NCI-H524 (cell line): ENCODE measurements at regions not wholly inside any gene's neighbourhood (a gene's known extent, or its start where the extent isn't known, plus 50 kb on each side); places are given as distances from the start of the nearest gene placed in this dataset.
"Not testable (repeated sequence)": the region's sequence is repeated elsewhere in the genome, so short reads cannot be mapped to it uniquely, and the experiment has no call there.

Experiments
- DNase-seq, 2 experiments: peaks; one replicate each; lab custom pipeline; 2025; lab: John Stamatoyannopoulos, UW

DNA sequence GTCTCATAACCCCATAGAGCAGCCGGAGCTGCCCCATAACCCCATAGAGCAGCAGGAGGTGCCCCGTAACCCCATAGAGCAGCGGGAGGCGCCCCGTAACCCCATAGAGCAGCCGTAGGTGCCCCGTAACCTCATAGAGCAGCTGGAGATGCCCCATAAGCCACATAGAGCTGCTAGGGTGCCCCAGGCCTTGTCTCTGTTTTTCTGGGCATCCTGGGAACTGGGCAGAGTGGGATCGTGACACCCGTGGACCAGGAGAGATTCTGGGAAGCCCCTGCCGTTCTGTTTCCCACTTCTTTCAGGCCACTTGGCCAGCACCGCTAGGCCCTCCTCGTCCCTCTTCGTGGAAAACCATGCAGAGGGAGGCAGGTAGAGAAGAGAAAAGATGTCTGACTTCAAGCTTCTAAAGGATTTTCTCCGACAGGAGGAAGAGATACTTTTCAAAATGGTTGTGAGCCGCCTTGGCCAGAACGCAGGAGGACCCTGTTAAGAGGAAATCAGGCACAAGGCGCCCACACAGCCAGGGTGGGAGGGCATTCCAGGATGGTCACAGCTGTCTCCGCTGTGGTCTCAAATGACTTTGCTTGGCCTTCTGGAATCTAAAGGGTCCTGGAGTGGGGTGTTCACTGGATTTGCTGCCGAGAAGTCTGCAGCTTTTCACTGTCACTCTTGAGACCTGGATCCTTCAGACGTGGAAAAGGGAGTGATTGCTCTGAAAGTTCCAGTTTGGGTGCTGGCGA lies 171.8 kb downstream of the NPIPB11 start:
- DNase-seq = not testable (repeated sequence)

GRCh38 chr16:29233705-29234404 lies 172.7 kb downstream of the NPIPB11 start:
- not testable (repeated sequence) for DNase-seq

DNA sequence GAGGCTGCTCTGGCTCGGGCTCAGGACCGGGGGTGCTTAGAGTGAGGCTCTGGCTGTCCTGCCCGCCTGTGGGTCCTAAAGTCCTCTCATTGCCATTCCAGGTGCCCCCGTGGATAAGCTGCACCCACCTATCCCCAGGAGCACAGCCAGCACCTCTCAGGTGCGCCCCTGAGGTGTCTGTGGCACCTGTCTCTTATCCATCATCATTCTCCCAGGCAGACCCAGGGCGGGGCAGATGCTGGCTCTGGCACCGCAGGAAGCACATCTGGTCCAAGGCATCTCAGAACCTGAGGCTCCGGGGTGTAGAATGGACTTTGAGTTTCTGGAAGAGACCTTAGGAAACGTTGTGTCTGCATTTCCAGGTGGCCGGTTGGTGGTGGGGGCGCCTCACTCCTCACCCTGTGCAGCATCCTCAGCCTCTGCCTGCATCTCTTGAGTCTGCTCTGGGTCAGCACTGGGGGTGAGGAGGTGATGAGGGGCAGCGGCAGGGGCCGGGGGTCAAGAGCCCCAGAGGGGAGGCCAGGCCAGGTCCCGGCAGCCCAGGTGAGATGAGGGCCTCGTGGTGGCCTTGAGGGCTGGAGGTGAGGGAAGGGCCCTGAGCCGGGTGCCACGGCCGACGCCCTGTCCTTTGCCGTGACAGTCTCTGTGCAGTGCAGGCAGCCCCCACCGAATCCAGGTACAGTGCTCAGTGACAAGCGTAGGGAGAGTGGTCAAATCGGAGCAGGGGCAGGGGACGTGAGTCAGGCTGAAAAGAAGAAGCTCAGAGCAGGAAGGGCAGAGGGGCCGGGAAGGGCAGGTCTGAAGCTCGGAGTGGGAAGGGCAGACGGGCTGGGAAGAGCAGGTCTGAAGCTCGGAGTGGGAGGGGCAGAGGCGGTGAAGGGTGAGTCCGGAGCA lies 173.5 kb downstream of the NPIPB11 start:
- DNase-seq = no peak

GRCh38 chr16:29232160-29232705 lies 174.3 kb downstream of the NPIPB11 start:
- not testable (repeated sequence) for DNase-seq

GRCh38 chr16:29231244-29231643 lies 175.3 kb downstream of the NPIPB11 start:
- no peak for DNase-seq

DNA sequence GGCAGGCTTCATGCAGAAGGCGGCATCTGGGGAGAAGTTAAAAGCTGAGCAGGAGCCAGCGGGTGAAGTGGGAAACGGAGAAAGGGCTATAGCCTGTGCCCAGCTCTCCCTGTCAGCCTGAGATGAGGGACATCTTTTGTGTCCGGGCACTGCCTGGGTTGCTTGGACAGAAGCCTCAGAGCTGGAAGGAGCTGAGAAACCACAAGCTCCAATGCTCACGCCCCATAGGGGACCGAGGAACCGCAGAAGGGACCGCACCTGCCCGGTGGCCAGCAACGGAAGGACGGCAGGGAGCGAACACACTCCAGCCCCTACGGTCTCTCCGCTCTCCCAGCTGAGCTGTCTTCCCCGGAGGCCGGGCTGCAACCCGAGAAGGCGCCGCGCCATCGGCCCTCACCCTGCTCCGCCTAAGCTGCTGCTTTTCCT lies 175.8 kb downstream of the NPIPB11 start:
- DNase-seq = no peak

DNA sequence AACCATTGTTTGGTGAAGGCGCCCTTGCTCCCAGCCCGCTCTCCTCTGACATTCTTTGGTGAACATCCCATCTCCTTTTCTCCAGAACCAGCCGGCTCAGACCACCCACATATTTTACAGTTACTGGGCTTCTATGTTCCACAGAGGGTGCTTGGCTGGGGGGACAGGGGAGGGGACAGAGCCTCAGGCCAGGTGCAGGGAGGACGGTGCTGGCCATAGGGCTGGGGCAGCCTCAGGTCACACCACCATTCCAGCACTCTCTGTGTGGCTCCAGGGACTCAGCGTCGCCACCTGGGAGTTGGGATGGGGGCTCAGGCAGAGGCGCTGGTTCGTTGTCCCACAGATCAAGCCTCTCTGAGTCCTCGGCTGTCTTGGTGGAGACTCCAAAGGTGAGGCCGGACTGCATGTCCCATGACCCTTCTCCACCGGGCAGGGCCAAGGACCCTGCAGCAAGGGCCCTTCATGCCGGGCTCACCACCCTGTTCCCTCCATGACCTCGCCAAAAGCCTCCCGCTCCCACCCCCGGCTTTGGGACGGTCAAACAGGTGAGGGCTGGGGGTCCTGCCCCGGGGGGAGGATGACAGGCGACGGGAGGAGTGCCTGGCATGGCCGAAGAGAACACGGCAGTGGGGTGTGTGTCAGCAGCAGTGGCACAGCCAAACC lies 176.4 kb downstream of the NPIPB11 start:
- DNase-seq = not testable (repeated sequence)

DNA sequence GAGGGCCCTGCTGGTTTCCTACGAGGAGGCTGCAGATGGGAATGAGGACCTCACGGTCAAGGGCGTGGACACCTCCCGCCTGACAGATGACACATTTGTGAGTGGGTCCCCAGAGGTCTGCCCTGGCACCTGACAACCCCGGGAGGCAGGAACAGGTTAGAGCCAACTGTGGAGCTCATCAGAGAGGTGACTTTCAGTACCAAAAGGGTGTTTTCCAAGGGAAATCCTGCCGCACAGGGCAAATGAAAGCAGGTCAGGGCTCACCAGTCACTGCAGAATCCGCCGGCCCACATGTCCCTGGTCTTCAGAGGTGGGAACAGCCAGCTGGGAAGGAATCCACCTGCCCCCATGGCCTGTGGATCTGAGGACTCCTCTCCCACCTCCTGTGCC lies 176.9 kb downstream of the NPIPB11 start:
- DNase-seq = not testable (repeated sequence)

GRCh38 chr16:29228664-29229611 lies 177.6 kb downstream of the NPIPB11 start:
- DNase-seq = not testable (repeated sequence)

DNA sequence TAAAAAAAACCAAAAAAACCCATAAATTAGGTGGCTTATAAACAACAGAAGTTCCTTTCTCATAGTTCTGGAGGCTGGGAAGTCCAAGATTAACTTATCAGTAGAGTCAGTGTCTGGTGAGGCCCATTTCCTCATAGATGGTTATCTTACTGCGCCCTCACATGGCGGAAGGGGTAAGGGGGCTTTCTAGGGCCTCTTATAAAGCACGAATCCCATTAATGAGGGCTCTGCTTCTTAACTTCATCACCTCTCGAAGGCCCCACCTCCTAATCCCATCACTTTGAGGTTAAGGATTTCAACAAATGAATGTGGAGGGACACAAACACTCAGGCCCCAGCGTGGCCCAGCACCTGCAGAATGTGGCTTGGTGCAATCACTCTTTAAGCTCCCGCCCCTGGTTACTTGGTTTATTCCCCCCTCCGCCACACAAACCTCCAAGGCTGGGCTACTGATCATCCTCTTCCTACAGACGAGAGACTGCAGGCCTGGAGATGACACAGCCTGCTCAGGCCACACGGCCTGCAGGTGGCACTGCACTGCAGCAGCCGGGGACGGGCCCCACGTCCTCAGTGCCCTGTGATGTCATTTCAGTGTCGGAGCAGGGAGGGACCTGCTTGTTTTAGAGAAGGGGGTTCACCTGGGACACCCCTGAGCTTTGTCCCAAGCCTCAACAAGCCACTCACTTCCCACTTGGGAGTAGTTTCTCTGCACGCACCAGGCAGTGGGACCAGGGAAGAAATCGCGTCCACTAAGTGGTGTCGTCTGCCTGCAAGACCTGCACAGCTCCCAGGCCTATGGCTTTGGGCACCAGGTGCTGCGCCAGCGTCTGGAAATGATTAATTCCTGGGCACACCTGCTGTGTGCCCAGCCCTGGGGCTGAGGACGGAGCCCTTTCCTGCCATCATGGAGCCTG lies 178.5 kb downstream of the NPIPB11 start:
- DNase-seq = peak; percentile 78 to 82

GRCh38 chr16:29226782-29227181 lies 179.7 kb downstream of the NPIPB11 start:
- no peak for DNase-seq

DNA sequence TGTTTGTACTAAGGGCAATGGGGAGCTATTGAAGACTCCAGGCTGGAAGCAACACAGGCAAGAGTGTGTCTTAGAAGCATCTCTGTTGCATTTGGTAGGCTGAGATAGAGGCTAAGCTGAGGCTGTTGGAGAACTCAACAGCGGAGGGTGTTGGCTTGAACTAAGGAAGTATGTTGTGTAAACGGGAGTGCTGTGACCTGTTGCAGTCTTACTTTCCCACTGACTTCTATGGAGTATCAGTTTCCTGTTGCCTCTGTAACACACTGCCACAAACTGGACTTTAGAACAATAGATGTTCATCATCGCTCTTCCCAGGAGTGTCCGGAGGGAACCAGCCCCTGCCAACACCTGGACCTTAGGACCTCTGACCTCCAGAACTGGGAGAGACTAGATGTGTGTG lies 181.8 kb downstream of the NPIPB11 start:
- not testable (repeated sequence) for DNase-seq

DNA sequence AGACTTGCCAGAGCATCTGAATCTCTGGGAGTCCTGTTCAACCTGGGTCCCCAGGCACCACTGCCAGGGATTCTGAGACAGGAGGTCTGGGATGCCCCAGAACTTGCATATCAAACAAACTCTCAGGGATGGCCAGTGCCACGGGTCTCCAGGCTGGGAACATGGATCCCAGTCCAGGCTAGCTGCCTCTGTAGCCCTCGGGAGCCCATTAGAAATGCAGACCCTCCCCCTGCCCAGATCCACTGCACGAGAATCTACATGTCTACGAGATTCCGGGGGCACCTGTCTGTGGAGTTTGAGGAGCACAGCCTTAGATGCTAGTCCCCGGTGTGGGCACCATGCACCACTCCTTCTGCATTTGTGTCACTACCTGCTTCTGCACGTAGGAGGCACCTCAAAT lies 183.9 kb downstream of the NPIPB11 start:
- DNase-seq = not testable (repeated sequence)

DNA sequence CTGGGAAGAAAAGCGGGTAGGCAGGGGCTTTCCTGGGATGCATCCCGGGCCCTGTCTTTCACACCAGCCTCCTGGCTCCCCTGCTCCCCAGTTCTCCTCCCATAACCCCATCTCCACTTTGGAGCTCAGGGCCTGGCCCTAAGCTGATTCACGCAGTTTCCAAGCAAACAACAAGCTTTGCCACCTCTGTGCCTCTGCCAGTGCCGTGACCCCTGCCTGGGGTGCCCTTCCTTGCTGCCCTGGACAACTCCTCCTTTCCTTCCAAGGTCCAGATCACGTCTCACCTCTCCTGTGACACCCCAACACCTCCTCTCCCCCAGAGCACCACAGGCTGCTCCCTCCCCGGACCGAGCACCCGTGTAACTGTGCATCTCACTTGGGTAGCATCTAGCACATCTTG lies 184.5 kb downstream of the NPIPB11 start:
- DNase-seq = not testable (repeated sequence)

- DNase-seq = not testable (repeated sequence)
Measured at GRCh38 chr16:29221281-29221955, 185.1 kb downstream of the NPIPB11 start.

- not testable (repeated sequence) for DNase-seq
Measured at GRCh38 chr16:29220647-29221191, 185.8 kb downstream of the NPIPB11 start.

DNA sequence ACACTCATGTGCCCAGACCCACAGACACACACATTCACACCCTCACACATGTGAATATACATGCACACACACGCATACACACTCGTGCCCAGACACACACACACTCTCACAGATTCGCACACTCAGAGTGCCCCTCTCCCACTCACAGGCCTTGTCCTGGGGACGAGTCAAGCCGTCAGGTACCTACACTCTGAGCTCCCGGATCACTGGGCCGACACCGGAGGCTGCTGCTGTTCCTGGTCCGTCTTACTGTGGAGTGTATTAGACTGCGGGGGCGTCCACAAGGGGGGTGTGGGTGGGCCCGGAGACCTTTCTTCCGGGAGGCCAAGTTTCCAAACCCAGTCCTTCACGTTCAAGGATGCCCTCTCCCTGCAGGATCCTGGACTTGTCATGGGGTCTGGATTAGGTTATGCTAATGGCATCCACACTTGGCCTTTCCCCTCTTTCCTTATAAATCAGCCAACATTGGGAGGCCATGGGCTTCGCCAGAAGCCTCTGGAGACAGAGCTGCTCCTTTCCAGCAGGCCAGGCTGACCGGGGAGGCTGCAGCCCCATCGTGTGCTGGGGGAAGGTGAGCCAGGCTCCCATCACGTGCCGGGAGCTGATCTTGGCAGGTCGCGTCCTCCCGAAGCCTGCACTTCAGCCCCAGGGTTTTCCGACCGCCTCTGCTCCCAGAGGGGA lies 186.4 kb downstream of the NPIPB11 start:
- DNase-seq = not testable (repeated sequence)

DNA sequence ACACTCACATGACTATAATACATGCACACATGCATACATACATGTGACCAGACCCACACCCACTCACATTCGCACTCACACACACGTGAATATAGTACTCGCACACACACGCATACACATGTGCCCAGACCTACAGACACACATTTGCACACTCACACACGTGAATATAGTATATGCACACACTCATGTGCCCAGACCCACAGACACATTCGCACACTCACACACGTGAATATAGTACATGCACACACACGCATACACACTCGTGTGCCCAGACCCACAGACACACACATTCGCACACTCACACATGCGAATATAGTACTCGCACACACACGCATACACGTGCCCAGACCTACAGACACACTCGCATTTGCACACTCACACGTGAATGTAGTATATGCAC lies 186.9 kb downstream of the NPIPB11 start:
- DNase-seq = not testable (repeated sequence)
